H1 (cell line): ENCODE measurements at regions not wholly inside any gene's neighbourhood (a gene's known extent, or its start where the extent isn't known, plus 50 kb on each side); places are given as distances from the start of the nearest gene placed in this dataset.

Experiments used
- USF2 ChIP-seq: IDR thresholded peaks from 2 replicates; pipeline ENCODE4 v1.6.1; 2011; ENCODE audit warnings: low read length, improper control_type of control experiment

GRCh38 chr3:64813326-64813725 lies 125.5 kb upstream of the ADAMTS9 start (continued):
- TF ChIP-seq USF2 = no peak
